GM19035 (cell line): ENCODE measurements at regions not wholly inside any gene's neighbourhood (a gene's known extent, or its start where the extent isn't known, plus 50 kb on each side); places are given as distances from the start of the nearest gene placed in this dataset.

Experiments used
- ATAC-seq: cut with Tn5 transposase; IDR thresholded peaks from one replicate; pipeline ENCODE4 v1.9.1; 2021; ENCODE audit not compliant: unreplicated experiment

DNA sequence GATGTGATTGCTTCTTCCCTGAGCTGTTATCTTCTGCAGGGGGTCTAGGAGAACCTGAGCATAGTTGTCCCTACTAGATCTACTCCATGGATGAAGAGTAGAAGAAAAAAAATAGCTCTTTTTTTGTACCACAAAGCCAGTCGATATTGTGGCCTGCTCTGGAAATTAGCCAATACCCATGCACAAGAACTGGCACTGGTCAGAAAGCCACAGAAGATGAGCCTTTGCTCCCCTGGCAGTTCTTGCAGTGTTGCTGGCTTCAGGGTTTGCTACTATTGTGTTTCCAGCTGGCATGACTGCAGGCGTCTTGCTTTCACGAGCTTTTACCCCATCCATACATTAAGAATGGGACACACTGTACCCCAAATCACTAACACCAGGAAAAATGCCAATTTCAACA is 547.7 kb upstream of the KLF12 start:
- no peak for ATAC-seq

- no peak for ATAC-seq
These were observed 544.2 kb upstream of the KLF12 start for GRCh38 chr13:74678308-74678965.

DNA sequence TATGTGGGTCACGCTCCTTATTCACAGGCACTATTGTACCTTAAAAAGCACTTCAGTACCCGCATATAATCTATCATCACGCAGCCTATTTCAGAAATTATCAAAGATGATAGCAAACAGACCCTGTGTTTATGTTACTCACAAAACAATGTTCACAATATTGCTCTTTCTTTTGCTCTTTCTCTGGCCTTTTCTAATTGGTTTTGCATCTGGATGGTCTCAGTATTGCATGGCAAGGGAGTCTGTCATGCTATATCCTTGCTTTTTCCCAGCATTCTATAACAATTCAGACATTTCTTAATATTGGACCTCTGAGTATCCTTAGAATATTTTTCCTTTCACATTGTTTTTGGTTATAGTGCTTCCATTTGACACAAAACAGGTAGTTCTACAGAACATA is 541.8 kb upstream of the KLF12 start:
- ATAC-seq = no peak

GRCh38 chr13:74675182-74675581 is 541.0 kb upstream of the KLF12 start:
- no peak for ATAC-seq

DNA sequence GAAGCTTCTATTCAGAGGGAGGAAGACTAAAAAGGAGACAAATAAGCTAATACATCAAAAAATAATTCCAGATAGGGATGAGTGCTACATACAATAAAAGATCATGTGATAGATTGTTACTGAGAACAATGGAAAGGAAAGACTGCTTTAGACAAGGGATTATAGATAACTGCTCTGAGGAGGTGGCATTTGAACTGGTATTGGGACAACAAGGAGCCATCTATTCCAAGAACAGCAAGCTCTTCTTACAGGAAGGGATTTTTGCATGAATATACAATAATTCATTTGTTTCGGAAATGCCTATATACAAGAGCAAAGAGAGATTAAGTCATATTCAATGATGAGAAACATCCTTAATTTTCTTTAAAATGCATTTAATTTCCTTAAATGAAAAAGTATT is 540.5 kb upstream of the KLF12 start:
- ATAC-seq = no peak

- no peak for ATAC-seq
These were observed 534.9 kb upstream of the KLF12 start for GRCh38 chr13:74669149-74669548.

DNA sequence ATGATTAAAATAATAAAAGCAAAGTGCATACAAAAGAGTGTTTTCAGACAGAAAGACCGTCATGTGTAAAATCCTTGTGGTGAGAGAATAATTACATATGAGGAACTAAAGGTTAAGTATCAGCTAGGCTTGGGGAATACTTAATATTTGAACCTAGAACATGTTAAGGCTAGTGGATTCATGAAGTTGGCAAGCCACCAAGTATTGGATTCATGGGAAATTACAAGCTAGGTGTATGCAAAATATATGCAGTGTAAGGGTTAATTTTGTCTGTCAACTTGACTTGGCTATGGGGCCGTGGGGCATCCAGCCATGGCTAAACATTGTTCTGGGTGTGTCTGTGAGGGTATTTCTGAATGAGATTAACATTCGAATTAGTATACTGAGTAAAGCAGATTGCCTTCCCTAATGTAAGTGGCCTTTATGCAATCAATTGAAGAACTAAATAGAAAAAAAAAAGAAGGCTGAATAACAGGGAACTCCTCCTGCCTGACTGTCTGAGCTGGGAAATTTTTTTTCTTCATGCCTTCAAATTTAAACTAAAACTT is 533.5 kb upstream of the KLF12 start:
- ATAC-seq = no peak

DNA sequence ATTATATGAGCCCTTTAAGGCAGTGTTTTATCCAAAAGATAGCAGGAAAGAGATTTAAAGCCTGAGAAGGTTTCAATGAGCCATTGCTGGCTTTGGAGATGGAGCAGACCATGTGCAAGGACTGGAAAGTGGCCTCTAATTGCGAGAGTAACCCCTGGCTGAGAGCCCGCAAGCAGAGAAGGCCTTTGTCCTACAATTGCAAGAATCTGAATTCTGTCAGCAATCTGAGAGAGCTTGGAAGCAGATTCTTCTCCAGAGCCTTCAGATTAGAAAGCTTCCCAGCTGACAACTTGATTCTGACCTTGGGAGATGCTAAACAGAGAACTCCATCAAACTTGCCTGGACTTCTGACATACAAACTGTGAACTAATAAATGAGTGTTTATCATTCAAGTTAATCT is 528.7 kb upstream of the KLF12 start:
- ATAC-seq = no peak

DNA sequence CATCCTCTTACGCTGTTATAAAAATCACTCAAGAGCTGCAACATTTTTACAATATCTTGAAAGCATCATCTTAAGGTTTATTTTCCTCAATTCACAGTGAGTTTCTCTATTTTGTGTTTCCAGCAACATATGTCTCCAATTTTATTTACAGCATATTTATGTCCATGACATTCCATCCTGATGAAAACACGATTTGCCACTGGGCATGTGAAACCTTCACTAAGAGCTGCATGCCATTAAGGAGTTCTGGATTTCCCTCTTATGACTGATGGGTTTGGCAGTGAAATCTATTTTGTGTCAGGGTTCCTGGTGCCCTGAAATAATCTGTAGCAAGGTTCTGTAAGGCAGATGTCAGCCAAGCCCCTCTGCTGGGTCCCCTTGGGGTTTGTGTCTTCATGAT is 527.6 kb upstream of the KLF12 start:
- no peak for ATAC-seq

GRCh38 chr13:74657765-74658164 is 523.6 kb upstream of the KLF12 start:
- ATAC-seq = no peak

- no peak for ATAC-seq
These were observed 516.9 kb upstream of the KLF12 start for GRCh38 chr13:74651121-74651520.

DNA sequence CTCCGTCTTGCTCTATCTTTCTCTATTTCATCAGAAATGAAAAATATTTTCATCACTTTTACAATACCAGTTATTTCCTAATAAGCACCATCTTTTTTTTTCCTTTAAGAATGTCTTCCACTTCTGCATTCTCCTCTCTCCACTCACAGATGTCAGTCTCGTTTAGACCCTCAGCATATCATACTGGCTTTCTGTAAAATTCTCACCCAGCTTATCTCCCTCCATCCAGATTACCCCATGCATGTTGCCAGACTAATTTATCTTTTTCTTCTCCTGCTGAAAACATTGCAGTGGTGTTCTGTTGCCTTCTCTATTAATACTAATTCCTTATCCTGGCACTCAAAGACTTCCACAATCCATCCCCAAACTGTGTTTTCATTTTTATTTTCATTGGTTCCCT is 513.8 kb upstream of the KLF12 start:
- no peak for ATAC-seq

- no peak for ATAC-seq
These were observed 513.0 kb upstream of the KLF12 start for GRCh38 chr13:74647211-74647610.

DNA sequence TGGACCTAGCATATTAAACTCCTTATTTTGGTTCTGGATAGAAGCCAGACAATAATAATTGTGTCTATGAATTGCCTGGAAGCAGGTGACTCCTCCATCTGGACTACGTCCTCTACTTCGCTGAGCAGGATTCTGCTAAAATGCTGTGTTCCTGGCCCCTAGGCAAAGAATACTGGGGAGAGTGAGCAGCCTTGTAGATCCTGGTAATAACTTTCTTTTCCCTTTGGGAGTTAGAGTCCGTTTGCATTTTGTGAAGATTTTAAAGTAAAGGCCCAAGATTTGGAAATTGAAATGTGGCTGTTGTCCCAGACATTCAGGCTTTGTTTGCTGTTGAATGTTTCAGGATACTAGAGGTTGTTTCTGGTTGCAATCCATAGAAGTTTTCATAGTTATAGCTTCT is 511.9 kb upstream of the KLF12 start:
- ATAC-seq = no peak

- ATAC-seq = no peak
These were observed 511.4 kb upstream of the KLF12 start for GRCh38 chr13:74645586-74645985.

DNA sequence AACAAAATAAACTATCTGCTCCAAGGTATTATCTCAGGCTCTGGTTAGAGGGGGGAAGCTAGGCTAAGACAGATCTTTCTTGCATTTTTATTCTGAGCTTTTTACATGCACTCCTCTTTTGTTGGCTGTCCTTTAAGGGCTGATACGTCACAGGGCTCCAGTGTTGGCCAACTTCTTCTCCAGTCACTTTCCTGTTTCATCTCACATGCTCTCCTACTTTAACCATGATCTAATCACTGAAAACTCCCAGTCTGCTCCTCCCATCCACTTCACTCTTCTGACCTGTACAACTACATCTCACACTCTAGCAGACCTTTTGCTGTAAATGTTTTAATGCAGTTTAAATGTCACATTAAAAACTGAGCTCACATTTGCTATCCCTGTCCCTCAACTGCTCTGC is 510.0 kb upstream of the KLF12 start:
- ATAC-seq = no peak

GRCh38 chr13:74641586-74641985 is 507.4 kb upstream of the KLF12 start:
- ATAC-seq = no peak

GRCh38 chr13:74633734-74634133 is 499.5 kb upstream of the KLF12 start:
- ATAC-seq = no peak

GRCh38 chr13:74629985-74630384 is 495.8 kb upstream of the KLF12 start:
- no peak for ATAC-seq

GRCh38 chr13:74625541-74625940 is 491.3 kb upstream of the KLF12 start:
- ATAC-seq = no peak

GRCh38 chr13:74623761-74624160 is 489.6 kb upstream of the KLF12 start:
- ATAC-seq = no peak

DNA sequence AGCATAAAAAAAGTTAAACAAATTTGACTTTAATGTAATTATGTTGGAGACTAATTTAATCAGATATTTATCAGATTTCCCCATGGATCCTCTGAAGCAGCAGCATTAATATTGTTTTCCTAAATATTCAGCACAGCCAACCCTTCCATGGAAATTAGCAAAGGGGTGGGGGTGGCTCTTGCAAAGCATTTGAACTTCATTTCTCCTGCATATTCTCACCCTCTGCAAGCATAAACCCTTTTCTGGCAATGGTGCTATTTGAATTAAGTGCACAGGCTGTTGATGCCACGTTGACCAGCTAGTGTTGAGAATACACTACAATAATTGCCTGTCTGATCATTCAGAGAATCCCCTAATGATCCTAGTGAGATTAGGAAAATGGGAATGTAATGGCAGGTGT is 488.1 kb upstream of the KLF12 start:
- no peak for ATAC-seq

DNA sequence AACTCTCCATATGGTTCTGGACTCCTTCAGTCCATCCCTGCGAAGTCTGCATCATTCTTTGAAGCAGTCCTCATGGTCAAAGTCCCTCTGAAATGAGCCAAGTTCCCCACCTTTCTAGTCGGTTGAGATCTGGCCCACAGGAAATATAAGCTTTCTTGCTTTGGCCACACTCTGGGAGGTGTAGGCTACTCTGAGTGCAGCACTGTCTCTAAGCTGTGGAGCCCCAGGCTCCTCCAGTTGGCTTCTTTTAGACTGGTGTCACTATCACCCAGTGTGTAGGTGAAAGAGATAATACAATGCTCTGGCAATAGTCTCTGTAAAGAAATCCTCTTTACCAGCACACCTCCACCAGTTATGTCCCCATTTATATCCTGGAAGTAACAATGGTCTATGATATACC is 486.5 kb upstream of the KLF12 start:
- ATAC-seq = no peak
